Right atrium auricular region (tissue), 2 donors: ENCODE measurements at regions not wholly inside any gene's neighbourhood (a gene's known extent, or its start where the extent isn't known, plus 50 kb on each side); places are given as distances from the start of the nearest gene placed in this dataset.

ENCODE experiments used
- DNase-seq: peaks from one replicate; pipeline ENCODE4 v3.0.0-alpha.2; 2019; ENCODE audit warnings: low spot score
- H3K27ac ChIP-seq, 2 donors: fragments of 200-600 bp; sonication (generic); 1 replicate in 1 of 2; 2 replicates in 1 of 2; pipeline ENCODE4 v1.5.1; 2016 to 2019
- H3K27me3 ChIP-seq, 2 donors: fragments of 200-600 bp; sonication (generic); one replicate each; pipeline versions ENCODE4 v1.5.1 to v1.6.0; 2017 to 2019
- H3K36me3 ChIP-seq: fragments of 200-600 bp; sonication (generic); one replicate; pipeline ENCODE4 v1.5.1; 2016
- H3K4me1 ChIP-seq, 2 donors: fragments of 200-600 bp; sonication (generic); one replicate each; pipeline versions ENCODE4 v1.5.1 to v1.6.0; 2017 to 2019
- H3K4me3 ChIP-seq, 2 donors: fragments of 200-600 bp; sonication (generic); 1 replicate in 1 of 2; 2 replicates in 1 of 2; pipeline ENCODE4 v1.5.1; 2017 to 2019; ENCODE audit warnings: mild to moderate bottlenecking in 1 of 2, moderate library complexity in 1 of 2
- H3K9me3 ChIP-seq, 2 donors: fragments of 200-600 bp; sonication (generic); one replicate each; pipeline ENCODE4 v1.5.1; 2019
- CTCF ChIP-seq, 2 donors: fragments of 200-600 bp; sonication (generic); IDR thresholded peaks; one replicate each; pipeline ENCODE4 v1.5.1; 2019; ENCODE audit warnings: antibody characterized with exemption in 2 of 2

GRCh38 chr12:61018571-61018970, 1241.6 kb upstream of the USP15 start:
- no peak for DNase-seq
- Histone ChIP-seq H3K36me3 (no peaks in the 10 kb centered on the region), H3K9me3 (no peaks in the 10 kb centered on the region)

GRCh38 chr12:61023231-61023630, 1237.0 kb upstream of the USP15 start:
- Histone ChIP-seq H3K27ac (no peak overlapping the region), H3K4me3 (no peak overlapping the region), H3K4me1 (no peaks in the 10 kb centered on the region), H3K27me3 (no peaks in the 10 kb centered on the region), H3K36me3 (no peaks in the 10 kb centered on the region), H3K9me3 (no peaks in the 10 kb centered on the region)
- no peak for TF ChIP-seq CTCF (IDR thresholded peaks at IDR 0.05)
- no peak for DNase-seq

More at GRCh38 chr12:61018571-61018970, 1241.6 kb upstream of the USP15 start:
- no peak overlapping the region for H3K4me3 ChIP-seq
- no peaks in the 10 kb centered on the region for H3K27me3 ChIP-seq
- H3K4me1 ChIP-seq: no peaks in the 10 kb centered on the region
- no peak overlapping the region for H3K27ac ChIP-seq
- TF ChIP-seq CTCF (IDR thresholded peaks at IDR 0.05): no peak

- H3K27ac ChIP-seq: no peak overlapping the region
- H3K27me3 ChIP-seq: no peaks in the 10 kb centered on the region
- H3K4me3 ChIP-seq: no peak overlapping the region
- no peaks in the 10 kb centered on the region for H3K9me3 ChIP-seq
- H3K36me3 ChIP-seq: no peaks in the 10 kb centered on the region
- no peak for DNase-seq
- no peaks in the 10 kb centered on the region for H3K4me1 ChIP-seq
- no peak for TF ChIP-seq CTCF (IDR thresholded peaks at IDR 0.05)
Measured at GRCh38 chr12:61029516-61029915, 1230.7 kb upstream of the USP15 start.

GRCh38 chr12:61037792-61038191, 1222.4 kb upstream of the USP15 start:
- Histone ChIP-seq H3K9me3 (no peaks in the 10 kb centered on the region), H3K27ac (no peak overlapping the region), H3K4me1 (no peaks in the 10 kb centered on the region), H3K36me3 (no peaks in the 10 kb centered on the region), H3K27me3 (no peaks in the 10 kb centered on the region), H3K4me3 (no peak overlapping the region)
- no peak for TF ChIP-seq CTCF (IDR thresholded peaks at IDR 0.05)
- no peak for DNase-seq

- Histone ChIP-seq H3K9me3 (no peaks in the 10 kb centered on the region), H3K27me3 (no peaks in the 10 kb centered on the region), H3K4me1 (no peaks in the 10 kb centered on the region), H3K4me3 (no peak overlapping the region), H3K27ac (no peak overlapping the region), H3K36me3 (no peaks in the 10 kb centered on the region)
- TF ChIP-seq CTCF (IDR thresholded peaks at IDR 0.05): no peak
- no peak for DNase-seq
Measured at GRCh38 chr12:61043838-61044237, 1216.4 kb upstream of the USP15 start.

- TF ChIP-seq CTCF (IDR thresholded peaks at IDR 0.05): no peak
- no peak overlapping the region for H3K27ac ChIP-seq
- H3K4me1 ChIP-seq: no peaks in the 10 kb centered on the region
- no peak overlapping the region for H3K4me3 ChIP-seq
- no peak for DNase-seq
- H3K36me3 ChIP-seq: no peaks in the 10 kb centered on the region
- no peaks in the 10 kb centered on the region for H3K9me3 ChIP-seq
- H3K27me3 ChIP-seq: no peaks in the 10 kb centered on the region
Measured at GRCh38 chr12:61044766-61045165, 1215.4 kb upstream of the USP15 start.
